Colonic mucosa (tissue), 4 donors: ENCODE measurements at regions not wholly inside any gene's neighbourhood (a gene's known extent, or its start where the extent isn't known, plus 50 kb on each side); places are given as distances from the start of the nearest gene placed in this dataset.
"Not testable (repeated sequence)": the region's sequence is repeated elsewhere in the genome, so short reads cannot be mapped to it uniquely, and the experiment has no call there.

Experiments
- DNase-seq: peaks from one replicate; pipeline ENCODE4 v3.0.0-alpha.2; 2020
- H3K27ac ChIP-seq: fragments of 200-600 bp; one replicate; pipeline ENCODE4 v1.8.0; 2021
- H3K27me3 ChIP-seq: fragments of 200-600 bp; one replicate; pipeline ENCODE4 v1.8.0; 2021
- H3K36me3 ChIP-seq: fragments of 200-600 bp; one replicate; pipeline ENCODE4 v1.8.0; 2021
- H3K4me1 ChIP-seq: fragments of 200-600 bp; one replicate; pipeline ENCODE4 v1.8.0; 2021; ENCODE audit warnings: mild to moderate bottlenecking
- H3K4me3 ChIP-seq: fragments of 200-600 bp; one replicate; pipeline ENCODE4 v1.8.0; 2021
- H3K9ac ChIP-seq, 2 donors: one replicate each; pipeline ENCODE4 v1.7.0; 2013; ENCODE audit warnings: control low read depth in 2 of 2, low read depth in 2 of 2, low read length in 2 of 2
- H3K9me3 ChIP-seq: fragments of 200-600 bp; one replicate; pipeline ENCODE4 v1.8.0; 2021
- CTCF ChIP-seq: fragments of 200-600 bp; IDR thresholded peaks from one replicate; pipeline ENCODE4 v1.8.0; 2022; ENCODE audit warnings: antibody characterized with exemption, mild to moderate bottlenecking
- intact Hi-C: fragments of 100-400 bp; cut with DNase I; formaldehyde crosslinking; loops from one replicate; pipeline ENCODE4 v1.14.1; 2022
- donor health status: healthy.
- donor health status: DM: no; HTN: no; CAD: no.
- donor health status: DM: no; HTN: no; CAD: no.

DNA sequence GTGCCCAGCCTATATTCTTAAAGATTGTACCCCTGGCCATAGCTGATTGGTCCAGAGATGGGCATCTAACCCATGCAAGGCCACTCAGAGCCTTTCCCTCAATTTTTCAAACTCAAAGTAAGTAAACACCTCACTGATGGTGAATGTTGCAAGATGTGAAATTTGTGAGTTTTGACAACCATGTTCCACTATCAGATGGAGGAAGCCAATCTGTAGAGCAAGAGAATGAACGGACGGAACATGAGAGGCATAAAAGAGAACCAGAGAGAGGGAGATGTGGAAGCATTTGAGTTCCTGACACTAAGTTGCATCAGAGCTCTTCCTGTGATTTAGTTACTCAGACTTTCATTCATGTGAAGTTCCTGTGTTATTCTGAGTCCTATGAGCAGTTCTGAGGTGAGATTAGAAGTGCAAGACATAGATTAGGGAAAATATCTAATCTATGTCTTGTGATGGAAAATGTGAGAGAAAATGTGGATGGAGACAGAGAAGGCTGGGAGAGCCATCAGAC lies 73.3 kb downstream of the PRSS23 start:
- Histone ChIP-seq H3K27me3 (no peaks in the 10 kb centered on the region), H3K4me3 (no peak overlapping the region), H3K9me3 (no peaks in the 10 kb centered on the region), H3K36me3 (no peaks in the 10 kb centered on the region), H3K9ac (no peak overlapping the region), H3K4me1 (no peaks in the 10 kb centered on the region), H3K27ac (no peak overlapping the region)
- no peak for TF ChIP-seq CTCF
- intact Hi-C loops: no loop called here
- DNase-seq: no peak

- H3K27me3 ChIP-seq: no peaks in the 10 kb centered on the region
- no peak overlapping the region for H3K27ac ChIP-seq
- H3K9ac ChIP-seq: no peak overlapping the region
- H3K9me3 ChIP-seq: no peaks in the 10 kb centered on the region
- H3K4me3 ChIP-seq: no peak overlapping the region
- no peak for TF ChIP-seq CTCF
- no peaks in the 10 kb centered on the region for H3K4me1 ChIP-seq
- no peak for DNase-seq
- intact Hi-C loops: no loop called here
- H3K36me3 ChIP-seq: no peaks in the 10 kb centered on the region
Measured at GRCh38 chr11:86874304-86875056, 74.1 kb downstream of the PRSS23 start.

GRCh38 chr11:86876716-86877234 lies 76.4 kb downstream of the PRSS23 start:
- H3K4me3 ChIP-seq: no peak overlapping the region
- no peaks in the 10 kb centered on the region for H3K36me3 ChIP-seq
- no peaks in the 10 kb centered on the region for H3K9me3 ChIP-seq
- no peak for TF ChIP-seq CTCF
- no peak overlapping the region for H3K27ac ChIP-seq
- no peak overlapping the region for H3K9ac ChIP-seq
- no peaks in the 10 kb centered on the region for H3K27me3 ChIP-seq
- no peak for DNase-seq
- H3K4me1 ChIP-seq: no peaks in the 10 kb centered on the region
- intact Hi-C loops: no loop called here

DNA sequence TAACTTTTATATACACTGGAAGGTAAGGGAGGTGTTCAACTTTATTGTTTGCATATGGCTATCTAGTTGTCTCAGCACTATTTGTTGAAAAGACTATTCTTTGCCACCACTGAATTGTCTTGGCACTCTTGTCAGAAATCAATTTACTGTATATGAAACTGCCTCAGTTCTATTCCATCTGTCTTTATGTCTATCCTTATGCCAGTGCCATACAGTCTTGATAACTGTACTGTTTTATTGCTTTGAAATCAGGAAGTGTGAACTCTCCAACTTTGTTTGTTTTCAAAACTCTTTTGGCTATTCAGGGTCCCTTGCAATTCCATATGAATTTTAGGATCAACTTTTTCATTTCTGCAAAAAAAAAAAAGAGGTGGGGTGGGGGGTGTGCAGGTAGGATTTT lies 77.2 kb downstream of the PRSS23 start:
- no peak overlapping the region for H3K9ac ChIP-seq
- H3K4me1 ChIP-seq: no peaks in the 10 kb centered on the region
- H3K9me3 ChIP-seq: no peaks in the 10 kb centered on the region
- intact Hi-C loops: no loop called here
- DNase-seq: no peak
- no peak for TF ChIP-seq CTCF
- H3K4me3 ChIP-seq: no peak overlapping the region
- H3K27ac ChIP-seq: no peak overlapping the region
- H3K36me3 ChIP-seq: no peaks in the 10 kb centered on the region
- no peaks in the 10 kb centered on the region for H3K27me3 ChIP-seq

- H3K9ac ChIP-seq, H3K4me3 ChIP-seq, H3K27me3 ChIP-seq, H3K27ac ChIP-seq, H3K9me3 ChIP-seq, H3K4me1 ChIP-seq, intact Hi-C loops, H3K36me3 ChIP-seq, DNase-seq: not testable (repeated sequence)
Measured at GRCh38 chr11:86879241-86879640, 76.0 kb downstream of the FZD4 start.

- Histone ChIP-seq H3K9ac (no peak overlapping the region), H3K27me3 (no peaks in the 10 kb centered on the region), H3K9me3 (no peaks in the 10 kb centered on the region), H3K4me3 (no peak overlapping the region), H3K4me1 (no peaks in the 10 kb centered on the region), H3K36me3 (no peaks in the 10 kb centered on the region), H3K27ac (no peak overlapping the region)
- DNase-seq: no peak
- TF ChIP-seq CTCF: no peak
- intact Hi-C loops: no loop called here
Measured at GRCh38 chr11:86885311-86885710, 69.9 kb downstream of the FZD4 start.
